ENCODE measurements at regions not wholly inside any gene's neighbourhood (a gene's known extent, or its start where the extent isn't known, plus 50 kb on each side); places are given as distances from the start of the nearest gene placed in this dataset.
"Not testable (repeated sequence)": the region's sequence is repeated elsewhere in the genome, so short reads cannot be mapped to it uniquely, and the experiment has no call there.

GRCh38 chr5:36407396-36407795 lies 105.7 kb upstream of the RANBP3L start:
- Mint-ChIP-seq H3K27ac (ENCODE audit: unreplicated experiment) (no peak overlapping the region), H3K36me3 (ENCODE audit: low read depth, unreplicated experiment) (no peaks in the 10 kb centered on the region), H3K9me3 (ENCODE audit: unreplicated experiment) (no peaks in the 10 kb centered on the region), H3K4me1 (ENCODE audit: unreplicated experiment) (no peaks in the 10 kb centered on the region), H3K4me3 (ENCODE audit: unreplicated experiment) (no peak overlapping the region), H3K27me3 (ENCODE audit: unreplicated experiment) (no peaks in the 10 kb centered on the region)
- TF ChIP-seq CTCF (IDR thresholded peaks at IDR 0.05; ENCODE audit: unreplicated experiment), result no peak
- DNase-seq (ENCODE audit: low spot score), result no peak

- H3K27me3 Mint-ChIP-seq (ENCODE audit: unreplicated experiment); H3K4me3 Mint-ChIP-seq (ENCODE audit: unreplicated experiment); H3K27ac Mint-ChIP-seq (ENCODE audit: unreplicated experiment); H3K9me3 Mint-ChIP-seq (ENCODE audit: unreplicated experiment); H3K4me1 Mint-ChIP-seq (ENCODE audit: unreplicated experiment); H3K36me3 Mint-ChIP-seq (ENCODE audit: low read depth, unreplicated experiment); DNase-seq (ENCODE audit: low spot score): not testable (repeated sequence)
Measured at GRCh38 chr5:36409711-36410110, 108.0 kb upstream of the RANBP3L start.

- H3K27ac Mint-ChIP-seq (ENCODE audit: unreplicated experiment); H3K9me3 Mint-ChIP-seq (ENCODE audit: unreplicated experiment); H3K4me1 Mint-ChIP-seq (ENCODE audit: unreplicated experiment); DNase-seq (ENCODE audit: low spot score); H3K36me3 Mint-ChIP-seq (ENCODE audit: low read depth, unreplicated experiment); H3K27me3 Mint-ChIP-seq (ENCODE audit: unreplicated experiment); H3K4me3 Mint-ChIP-seq (ENCODE audit: unreplicated experiment): not testable (repeated sequence)
Measured at GRCh38 chr5:36410672-36411071, 109.0 kb upstream of the RANBP3L start.

- H3K4me1 Mint-ChIP-seq (ENCODE audit: unreplicated experiment), result no peaks in the 10 kb centered on the region
- H3K36me3 Mint-ChIP-seq (ENCODE audit: low read depth, unreplicated experiment), result no peaks in the 10 kb centered on the region
- peak; percentile 66 for TF ChIP-seq CTCF (IDR thresholded peaks at IDR 0.05; ENCODE audit: unreplicated experiment)
- no peaks in the 10 kb centered on the region for H3K9me3 Mint-ChIP-seq (ENCODE audit: unreplicated experiment)
- no peak overlapping the region for H3K27ac Mint-ChIP-seq (ENCODE audit: unreplicated experiment)
- H3K4me3 Mint-ChIP-seq (ENCODE audit: unreplicated experiment), result no peak overlapping the region
- DNase-seq (ENCODE audit: low spot score), result no peak
- peaks cover 1% of the 10 kb centered on the region for H3K27me3 Mint-ChIP-seq (ENCODE audit: unreplicated experiment)
Measured at GRCh38 chr5:36414869-36415282, 113.2 kb upstream of the RANBP3L start.

- Mint-ChIP-seq H3K27ac (ENCODE audit: unreplicated experiment) (no peak overlapping the region), H3K4me3 (ENCODE audit: unreplicated experiment) (no peak overlapping the region), H3K27me3 (ENCODE audit: unreplicated experiment) (peaks cover 1% of the 10 kb centered on the region), H3K36me3 (ENCODE audit: low read depth, unreplicated experiment) (no peaks in the 10 kb centered on the region), H3K4me1 (ENCODE audit: unreplicated experiment) (no peaks in the 10 kb centered on the region), H3K9me3 (ENCODE audit: unreplicated experiment) (no peaks in the 10 kb centered on the region)
- DNase-seq (ENCODE audit: low spot score), result no peak
- TF ChIP-seq CTCF (IDR thresholded peaks at IDR 0.05; ENCODE audit: unreplicated experiment), result no peak
Measured at GRCh38 chr5:36416605-36417004, 114.9 kb upstream of the RANBP3L start.

- Mint-ChIP-seq H3K4me3 (ENCODE audit: unreplicated experiment) (no peak overlapping the region), H3K36me3 (ENCODE audit: low read depth, unreplicated experiment) (no peaks in the 10 kb centered on the region), H3K4me1 (ENCODE audit: unreplicated experiment) (no peaks in the 10 kb centered on the region), H3K27ac (ENCODE audit: unreplicated experiment) (no peak overlapping the region), H3K27me3 (ENCODE audit: unreplicated experiment) (peaks cover 1% of the 10 kb centered on the region), H3K9me3 (ENCODE audit: unreplicated experiment) (no peaks in the 10 kb centered on the region)
- no peak for TF ChIP-seq CTCF (IDR thresholded peaks at IDR 0.05; ENCODE audit: unreplicated experiment)
- no peak for DNase-seq (ENCODE audit: low spot score)
Measured at GRCh38 chr5:36417221-36417620, 115.5 kb upstream of the RANBP3L start.
